ENCODE measurements at regions not wholly inside any gene's neighbourhood (a gene's known extent, or its start where the extent isn't known, plus 50 kb on each side); places are given as distances from the start of the nearest gene placed in this dataset.

DNA sequence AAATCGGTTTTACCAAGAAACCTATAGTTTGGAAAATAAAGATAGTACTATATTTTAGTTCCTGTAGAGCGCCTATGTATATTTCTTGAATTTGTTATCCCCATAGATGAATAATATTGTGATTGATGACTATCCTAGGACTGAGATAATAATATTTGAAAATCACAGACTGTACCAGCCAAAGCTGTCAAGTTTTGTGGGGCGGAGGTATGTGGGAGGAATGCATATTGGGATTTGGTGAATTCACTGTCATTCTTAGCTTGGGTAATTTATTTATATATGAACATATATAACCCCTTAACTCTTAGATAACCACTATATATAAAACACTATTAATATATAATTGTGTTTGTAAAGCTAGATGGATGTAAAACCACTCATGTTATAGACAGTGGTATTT is 205.5 kb upstream of the ARSJ start:
- FAIRE-seq: no peak

DNA sequence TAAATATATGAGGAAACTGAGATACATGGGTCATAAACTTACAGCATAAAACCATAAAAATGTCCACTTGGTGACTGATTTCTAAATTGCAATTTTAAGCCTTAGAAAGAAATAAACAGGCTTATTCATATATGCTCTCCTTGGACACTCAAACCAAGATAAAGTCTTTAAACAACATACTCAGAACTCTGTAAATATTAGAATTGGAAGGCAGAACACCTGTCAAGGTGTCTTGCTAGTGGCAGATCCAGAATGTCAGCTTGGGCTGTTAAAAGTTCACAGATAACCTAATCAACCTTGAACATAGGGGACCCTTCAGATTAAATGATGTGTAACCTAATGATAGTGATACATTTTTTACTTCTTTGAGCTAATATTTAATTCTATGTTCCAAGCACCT is 208.1 kb upstream of the ARSJ start:
- no peak for FAIRE-seq

DNA sequence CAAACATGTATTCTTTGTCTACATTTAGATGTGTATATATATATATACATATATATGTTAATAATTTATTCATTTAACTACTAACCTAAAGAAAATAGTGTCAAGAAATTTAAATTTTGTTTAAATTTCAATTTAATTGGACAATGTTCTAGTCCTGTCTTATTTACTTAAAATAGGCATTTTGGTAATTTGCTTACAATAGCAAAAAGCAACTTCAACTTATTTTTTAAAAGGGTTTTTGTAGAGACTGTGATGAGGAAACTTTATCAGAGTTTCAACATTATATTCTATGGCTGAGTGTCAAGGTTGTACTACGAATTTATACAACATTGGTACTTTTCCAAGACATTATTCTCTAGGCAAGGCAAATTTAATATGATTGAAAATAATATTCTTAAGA is 212.0 kb upstream of the ARSJ start:
- no peak for FAIRE-seq

DNA sequence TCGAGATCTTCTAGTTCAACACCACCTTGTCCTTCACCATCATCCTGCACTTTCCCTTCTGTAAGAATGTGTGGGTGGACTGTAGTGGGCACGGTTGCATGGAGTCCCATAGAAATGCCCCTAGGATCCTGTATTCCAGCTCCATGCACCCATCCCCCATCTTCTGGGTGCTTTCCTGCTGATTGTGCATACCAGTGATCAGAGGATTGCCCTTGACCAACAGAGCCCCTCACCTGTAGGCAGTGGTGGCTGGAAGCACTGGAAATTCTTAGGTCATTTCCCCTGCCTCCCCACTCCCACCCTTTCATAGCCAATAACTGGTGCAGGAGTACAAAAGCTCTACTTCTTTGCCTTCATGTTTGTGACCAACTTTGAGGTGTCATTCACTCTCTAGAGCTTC is 213.4 kb upstream of the ARSJ start:
- FAIRE-seq: no peak

DNA sequence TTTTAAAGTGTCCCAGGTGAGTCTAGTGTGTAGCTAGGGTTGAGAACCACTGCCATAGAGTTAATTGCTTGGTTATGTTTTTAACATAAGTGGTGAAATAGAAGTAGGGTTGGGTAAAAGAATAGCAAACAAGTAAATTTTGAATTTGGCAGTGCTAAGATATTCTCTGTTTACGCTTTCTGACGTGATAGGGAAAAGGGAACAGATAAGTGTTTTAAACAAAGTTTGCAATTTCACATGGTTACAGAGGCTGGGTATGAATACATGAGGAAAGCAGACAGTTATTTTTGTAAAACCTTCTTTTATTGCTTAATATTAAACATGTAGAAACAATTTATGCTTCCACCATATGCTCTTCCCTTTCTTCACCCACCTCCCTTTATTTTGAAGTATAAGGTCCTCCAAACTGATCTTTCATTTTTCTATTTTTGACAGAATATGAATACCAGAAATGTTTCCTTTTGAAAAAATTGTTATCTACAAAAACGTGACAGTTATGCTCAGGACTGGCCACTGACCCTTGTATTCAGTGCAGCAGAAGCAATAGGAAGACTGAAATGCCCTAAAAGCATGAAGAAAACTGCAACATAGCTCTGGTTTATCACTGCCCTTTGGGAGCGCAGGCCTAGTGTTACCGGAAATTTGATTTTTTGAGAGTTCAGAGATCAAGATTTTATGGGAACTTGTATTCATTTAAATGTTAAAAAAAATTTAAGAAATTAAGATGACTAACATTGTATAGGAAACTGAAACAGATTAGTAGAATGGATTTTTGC is 214.4 kb upstream of the ARSJ start:
- FAIRE-seq: no peak

DNA sequence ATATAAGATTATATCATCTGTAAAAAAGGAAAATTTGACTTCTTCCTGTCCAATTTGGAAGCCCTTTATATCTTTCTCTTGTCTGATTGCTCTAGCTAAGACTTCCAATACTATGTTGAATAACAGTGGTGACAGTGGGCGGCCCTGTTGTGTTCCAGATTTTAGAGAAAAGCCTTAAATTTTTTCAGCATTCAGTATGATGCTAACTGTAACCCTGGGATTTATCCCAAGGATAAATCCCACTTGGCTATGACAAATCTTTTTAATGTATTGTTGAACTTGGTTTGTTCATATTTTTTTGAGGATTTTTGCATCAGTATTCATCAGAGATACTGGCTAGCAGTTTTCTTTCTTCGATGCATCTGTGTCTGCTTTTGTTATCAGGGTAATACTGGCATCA is 217.2 kb upstream of the ARSJ start:
- no peak for FAIRE-seq

DNA sequence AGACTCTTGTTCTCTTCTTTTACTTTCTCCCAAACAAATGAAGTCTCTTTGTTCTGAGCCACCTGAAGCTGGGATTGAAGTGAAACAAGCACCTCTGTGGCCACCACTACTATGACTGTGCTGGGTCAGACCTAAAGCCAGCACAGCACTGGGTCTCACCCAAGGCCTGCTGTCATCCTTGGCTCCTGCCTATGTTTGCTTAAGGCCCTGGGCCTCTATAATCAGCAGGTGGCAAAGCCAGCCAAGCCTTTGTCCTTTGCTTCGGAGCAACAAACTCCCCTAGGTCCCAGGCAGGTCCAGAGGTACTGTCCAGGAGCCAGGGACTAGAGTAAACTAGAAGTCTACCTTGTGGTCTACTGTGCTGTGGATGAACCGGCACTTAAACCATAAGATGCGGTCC is 220.6 kb upstream of the ARSJ start:
- no peak for FAIRE-seq

DNA sequence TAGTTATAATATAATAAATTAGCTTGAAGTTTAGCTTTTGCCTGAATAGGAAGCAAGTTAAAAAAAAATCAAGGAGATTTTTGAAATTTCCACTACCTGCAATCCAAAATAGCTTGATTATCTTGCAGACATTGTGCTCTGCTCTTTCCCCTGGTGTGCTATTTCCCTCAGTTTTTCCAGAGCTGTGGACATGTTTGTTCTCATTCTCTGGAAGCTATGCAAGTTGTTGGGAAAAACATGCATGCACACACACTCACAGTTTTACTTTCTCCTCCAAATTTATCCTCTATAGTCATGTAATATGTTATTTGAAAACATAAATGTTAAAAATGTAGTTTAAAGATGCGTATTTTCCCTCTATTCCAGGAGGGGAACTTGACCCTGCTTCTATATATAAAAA is 225.8 kb upstream of the ARSJ start:
- no peak for FAIRE-seq

DNA sequence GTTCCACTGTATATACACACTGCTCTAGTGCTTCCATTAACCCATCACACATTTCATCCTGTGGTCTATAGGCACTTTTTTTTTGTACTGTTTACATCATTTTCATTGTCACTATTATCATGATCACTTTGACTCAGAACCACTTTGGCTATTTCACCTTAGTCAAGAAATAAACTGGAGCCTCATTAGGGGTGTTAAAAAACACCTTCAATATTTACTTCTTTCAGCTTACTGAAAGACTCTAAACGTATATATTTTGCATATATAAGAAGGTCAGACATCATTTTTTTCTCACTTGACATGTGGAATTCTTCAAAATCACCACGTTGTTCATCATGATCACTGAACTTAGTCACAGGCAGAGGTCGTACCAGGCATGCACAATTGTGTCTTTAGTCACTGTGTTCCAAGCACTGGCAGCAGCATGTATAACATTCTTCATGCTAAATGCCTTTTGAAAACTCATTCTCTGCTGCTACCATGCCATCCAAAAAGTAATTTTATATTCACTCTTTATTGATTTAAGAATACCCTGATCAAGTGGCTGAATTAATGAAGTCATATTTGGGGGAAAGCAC is 229.2 kb upstream of the ARSJ start:
- FAIRE-seq: no peak

GRCh38 chr4:114209584-114209983 is 230.1 kb upstream of the ARSJ start:
- no peak for FAIRE-seq

GRCh38 chr4:114211556-114211955 is 232.1 kb upstream of the ARSJ start:
- FAIRE-seq: no peak

DNA sequence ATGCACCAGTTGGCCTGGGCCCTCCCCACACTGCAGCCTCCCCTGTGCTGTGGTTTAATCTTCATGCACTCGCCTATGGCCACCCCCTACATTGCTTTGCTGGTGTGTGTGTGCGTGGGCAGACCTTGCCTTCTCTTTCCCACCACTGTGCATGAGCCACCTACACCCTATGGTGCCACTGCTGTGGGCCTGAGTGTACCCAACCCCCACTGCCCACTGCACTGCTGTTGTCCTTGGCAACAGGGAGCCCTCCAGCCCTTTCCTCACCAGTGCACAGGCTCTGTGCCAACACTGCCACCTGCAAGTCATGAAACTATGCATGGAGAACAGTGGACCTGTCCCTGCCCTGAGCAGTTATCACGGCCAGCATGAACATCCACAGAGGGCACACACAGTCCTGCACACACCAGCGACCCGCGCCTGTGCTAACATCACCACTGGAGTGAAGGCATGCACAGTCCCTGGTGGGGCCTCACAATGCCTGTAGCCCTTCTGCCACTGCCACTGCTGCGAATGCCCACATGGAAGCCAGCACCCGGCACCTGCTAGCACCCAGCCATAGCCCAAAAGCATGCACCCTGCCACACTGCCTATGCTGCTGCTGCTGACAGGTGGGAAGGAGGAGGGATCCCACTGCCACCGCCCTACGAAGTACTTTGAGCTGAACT is 237.8 kb upstream of the ARSJ start:
- FAIRE-seq: no peak

GRCh38 chr4:114223580-114223979 is 244.1 kb upstream of the ARSJ start:
- FAIRE-seq: no peak

DNA sequence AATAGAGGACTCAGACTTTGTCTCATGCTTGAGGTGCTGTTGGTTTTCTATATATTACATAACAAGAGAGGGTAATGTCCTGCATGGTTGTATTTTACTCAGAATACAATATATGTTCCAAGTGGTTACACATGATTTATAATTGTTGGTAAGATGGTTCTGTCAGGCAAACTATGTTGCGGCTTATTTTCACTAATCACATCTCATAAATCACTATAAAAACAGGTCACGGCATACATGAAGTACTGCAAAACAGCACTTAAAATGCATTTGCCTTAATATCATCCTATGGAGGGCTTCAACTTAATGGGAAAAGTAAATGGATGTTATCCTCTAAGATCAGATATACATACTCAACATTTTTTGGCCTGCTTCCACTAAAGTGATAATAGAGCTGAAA is 246.0 kb upstream of the ARSJ start:
- FAIRE-seq: no peak

- FAIRE-seq: no peak
These were observed 246.7 kb upstream of the ARSJ start for GRCh38 chr4:114226179-114226578.

DNA sequence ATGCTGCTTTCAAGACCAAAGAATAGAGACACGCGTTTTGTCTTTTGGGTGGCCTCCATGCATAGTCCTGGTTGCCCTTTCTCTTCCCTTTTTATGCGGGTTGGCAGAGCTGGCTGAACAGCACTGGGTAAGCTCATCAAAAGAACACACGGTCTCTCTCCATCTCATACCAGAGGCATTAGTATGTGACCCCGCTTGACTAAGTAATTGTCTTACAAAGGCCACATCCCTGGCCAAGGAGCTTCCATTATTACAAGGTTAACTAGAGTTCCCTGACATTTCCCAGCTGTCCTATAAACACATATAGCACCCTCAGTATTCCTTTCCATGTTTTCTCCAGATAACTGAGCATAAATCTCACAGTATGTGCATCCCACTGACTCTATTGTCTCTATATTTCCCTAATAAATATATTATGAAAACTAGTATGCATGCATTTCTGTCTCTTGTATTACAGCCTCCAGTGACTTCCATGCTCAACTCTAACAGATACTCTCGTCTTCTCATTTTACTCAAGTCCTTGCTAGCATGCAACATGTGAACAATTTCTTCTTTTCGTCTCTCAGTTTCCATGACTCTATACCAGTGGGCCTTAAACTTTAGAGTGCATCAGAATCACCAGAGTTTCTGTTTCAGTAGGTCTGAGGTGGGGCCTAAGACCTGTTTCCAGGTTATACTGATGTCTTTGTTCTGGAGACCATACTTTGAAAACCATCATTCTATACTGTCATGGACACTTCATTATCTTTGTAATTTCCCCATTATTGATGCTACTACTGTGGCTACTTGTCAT is 247.7 kb upstream of the ARSJ start:
- FAIRE-seq: no peak

DNA sequence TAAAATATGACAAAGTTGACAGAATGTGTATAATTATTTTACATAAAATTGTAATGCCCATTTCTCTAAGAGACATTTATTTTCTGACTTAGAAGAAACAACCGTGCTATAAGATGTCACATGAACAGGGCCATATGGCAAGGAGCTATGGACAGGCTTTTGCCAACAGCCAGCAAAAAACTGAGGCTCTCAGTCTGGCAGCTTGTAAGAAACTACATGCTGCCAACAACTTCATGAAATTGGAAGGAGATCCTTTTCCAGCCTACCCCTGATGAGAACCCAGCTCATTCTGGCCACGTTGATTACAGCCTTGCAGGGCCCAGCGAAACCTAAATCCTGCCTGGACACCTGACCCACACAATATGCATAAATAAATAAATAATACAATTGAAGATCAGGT is 250.3 kb upstream of the ARSJ start:
- no peak for FAIRE-seq

DNA sequence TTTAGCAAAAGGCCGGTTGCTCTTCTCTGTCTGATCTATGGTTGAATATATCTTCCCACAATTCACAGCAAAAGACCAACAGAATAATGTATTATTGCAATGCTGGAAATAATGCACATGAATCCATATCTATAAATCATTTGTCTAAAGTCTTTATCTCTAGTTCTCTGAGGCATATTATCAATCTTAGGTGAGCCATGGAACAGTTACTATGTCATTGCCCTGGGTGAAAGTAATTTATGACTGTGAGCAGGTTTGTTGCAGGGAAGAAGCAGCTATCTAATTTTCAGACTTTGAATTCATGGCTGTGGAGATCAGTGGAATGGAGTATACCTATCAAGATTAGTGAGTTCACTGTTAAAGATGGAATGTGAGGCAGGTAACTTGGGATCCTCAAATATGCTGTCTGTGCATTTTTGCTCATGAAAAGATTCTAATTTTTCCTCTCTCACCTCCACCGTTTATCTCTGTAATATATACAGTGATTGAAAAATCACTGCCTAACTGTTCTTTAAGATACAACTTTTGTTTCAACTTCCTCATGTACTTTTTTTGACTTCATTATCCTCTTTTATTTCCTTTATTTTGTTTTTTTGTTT is 256.8 kb upstream of the ARSJ start:
- FAIRE-seq: no peak

DNA sequence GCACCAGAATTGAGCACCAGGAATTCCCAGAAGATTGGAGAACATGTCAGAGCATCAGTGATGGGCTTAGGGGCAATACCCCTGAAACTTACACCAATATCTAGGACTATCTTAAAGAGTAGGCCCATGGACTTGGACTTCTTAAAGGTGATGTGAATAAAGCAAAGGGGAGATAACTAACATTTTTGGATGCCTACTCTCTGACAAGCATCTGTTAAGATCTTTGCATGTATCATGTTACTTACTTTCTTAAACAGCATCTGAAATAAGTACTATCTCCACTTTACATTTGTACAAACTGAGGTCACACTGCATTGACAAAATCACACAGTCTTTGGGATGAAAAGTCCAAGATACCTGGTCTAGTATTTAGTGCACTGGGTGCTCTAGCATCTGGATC is 258.6 kb upstream of the ARSJ start:
- FAIRE-seq: no peak

DNA sequence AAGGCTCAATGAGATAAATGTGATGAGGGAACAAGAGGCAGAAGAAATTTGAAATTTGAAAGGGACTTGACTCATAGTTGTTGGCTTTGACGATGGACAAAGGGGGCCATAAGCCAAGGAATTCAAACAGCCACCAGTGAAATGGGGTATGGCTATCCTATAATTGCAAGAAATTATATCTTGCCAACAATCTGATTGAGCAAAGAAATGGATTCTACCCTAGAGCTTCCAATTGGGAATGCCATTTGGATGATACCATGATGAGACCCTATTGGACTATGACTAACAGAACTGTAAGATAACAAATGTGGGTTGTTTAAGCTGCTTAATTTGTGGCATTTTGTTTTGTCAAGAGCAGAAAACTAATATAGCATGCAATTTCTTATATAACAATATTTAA is 270.1 kb upstream of the ARSJ start:
- FAIRE-seq: no peak

GRCh38 chr4:114249976-114250375 is 270.5 kb upstream of the ARSJ start:
- FAIRE-seq: no peak

DNA sequence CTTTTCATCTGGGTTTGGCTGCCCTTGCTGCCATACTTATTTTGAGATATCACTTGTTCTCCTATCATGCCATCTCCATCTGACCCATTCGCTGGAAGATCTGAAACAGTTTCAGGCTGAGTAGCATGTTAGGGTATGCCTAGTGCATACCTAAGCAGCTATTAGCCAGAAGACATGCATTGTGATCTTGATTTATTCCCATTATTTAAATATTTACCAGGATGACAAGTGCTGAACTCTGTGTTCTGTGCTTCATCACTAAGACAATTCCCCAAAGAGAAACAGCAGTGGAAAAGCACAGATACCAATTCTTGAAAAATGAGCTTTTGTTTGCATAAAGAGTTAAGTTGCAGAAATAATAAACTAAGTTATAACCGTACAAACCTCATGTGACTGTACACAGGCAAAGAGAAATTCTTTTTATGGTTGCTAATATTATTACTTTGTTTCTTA is 271.0 kb upstream of the ARSJ start:
- no peak for FAIRE-seq

- FAIRE-seq: no peak
These were observed 271.6 kb upstream of the ARSJ start for GRCh38 chr4:114251020-114251419.
